ENCODE measurements at regions not wholly inside any gene's neighbourhood (a gene's known extent, or its start where the extent isn't known, plus 50 kb on each side); places are given as distances from the start of the nearest gene placed in this dataset.

- ATAC-seq (ENCODE audit: low read depth in 2 of 2), result no peak
- Mint-ChIP-seq H3K36me3 (peaks cover 8 to 18% of the 10 kb centered on the region in 2 donors), H3K27me3 (peaks cover 13 to 25% (median 14%) of the 10 kb centered on the region in 3 donors), H3K9me3 (peaks cover 0 to 9% (median 5%) of the 10 kb centered on the region in 7 donors), H3K27ac (no peak overlapping the region), H3K4me3 (no peak overlapping the region), H3K4me1 (peaks cover 8 to 12% (median 10%) of the 10 kb centered on the region in 3 donors)
- DNase-seq, result no peak
Measured at GRCh38 chr10:60570272-60570865, 180.7 kb upstream of the ANK3 start.

GRCh38 chr10:60569681-60570080 lies 180.0 kb upstream of the ANK3 start:
- H3K36me3 Mint-ChIP-seq, result peaks cover 8 to 18% of the 10 kb centered on the region in 2 donors
- no peak for ATAC-seq (ENCODE audit: low read depth in 2 of 2)
- H3K4me3 Mint-ChIP-seq, result no peak overlapping the region
- H3K4me1 Mint-ChIP-seq, result peaks cover 8 to 12% (median 10%) of the 10 kb centered on the region in 3 donors
- peaks cover 0 to 9% (median 5%) of the 10 kb centered on the region in 7 donors for H3K9me3 Mint-ChIP-seq
- DNase-seq, result no peak
- peaks cover 13 to 25% (median 14%) of the 10 kb centered on the region in 3 donors for H3K27me3 Mint-ChIP-seq
- no peak overlapping the region for H3K27ac Mint-ChIP-seq

GRCh38 chr10:60566096-60566495 lies 176.4 kb upstream of the ANK3 start:
- Mint-ChIP-seq H3K27me3 (peaks cover 0 to 9% (median 7%) of the 10 kb centered on the region in 3 donors), H3K36me3 (peaks cover 8 to 18% of the 10 kb centered on the region in 2 donors), H3K4me1 (no peaks in the 10 kb centered on the region), H3K4me3 (no peak overlapping the region), H3K9me3 (peaks cover 0 to 9% (median 5%) of the 10 kb centered on the region in 7 donors), H3K27ac (no peak overlapping the region)
- DNase-seq (no peak), ATAC-seq (ENCODE audit: low read depth in 2 of 2) (no peak)

GRCh38 chr10:60565492-60565891 lies 175.8 kb upstream of the ANK3 start:
- peaks cover 0 to 9% (median 5%) of the 10 kb centered on the region in 7 donors for H3K9me3 Mint-ChIP-seq
- peaks cover 0 to 3% (median 0%) of the 10 kb centered on the region in 3 donors for H3K4me1 Mint-ChIP-seq
- no peak overlapping the region for H3K4me3 Mint-ChIP-seq
- H3K27me3 Mint-ChIP-seq, result peaks cover 0 to 6% (median 4%) of the 10 kb centered on the region in 3 donors
- peaks cover 8 to 18% of the 10 kb centered on the region in 2 donors for H3K36me3 Mint-ChIP-seq
- no peak overlapping the region for H3K27ac Mint-ChIP-seq
- no peak for ATAC-seq (ENCODE audit: low read depth in 2 of 2)
- DNase-seq, result no peak

GRCh38 chr10:60564475-60564874 lies 174.8 kb upstream of the ANK3 start:
- peaks cover 0 to 9% (median 5%) of the 10 kb centered on the region in 7 donors for H3K9me3 Mint-ChIP-seq
- peaks cover 0 to 8% (median 0%) of the 10 kb centered on the region in 3 donors for H3K4me1 Mint-ChIP-seq
- H3K4me3 Mint-ChIP-seq, result no peak overlapping the region
- no peaks in the 10 kb centered on the region for H3K27me3 Mint-ChIP-seq
- DNase-seq (no peak), ATAC-seq (ENCODE audit: low read depth in 2 of 2) (no peak)
- no peak overlapping the region for H3K27ac Mint-ChIP-seq
- peaks cover 8 to 18% of the 10 kb centered on the region in 2 donors for H3K36me3 Mint-ChIP-seq

- Mint-ChIP-seq H3K4me3 (no peak overlapping the region), H3K4me1 (peaks cover 0 to 8% (median 0%) of the 10 kb centered on the region in 3 donors), H3K27ac (no peak overlapping the region), H3K9me3 (peaks cover 0 to under 1% (median 0%) of the 10 kb centered on the region in 7 donors), H3K36me3 (no peaks in the 10 kb centered on the region), H3K27me3 (no peaks in the 10 kb centered on the region)
- DNase-seq (no peak), ATAC-seq (ENCODE audit: low read depth in 2 of 2) (peak in 1 of 2 donors; percentile 37)
Measured at GRCh38 chr10:60560451-60560850, 170.8 kb upstream of the ANK3 start.

- no peak for DNase-seq
- Mint-ChIP-seq H3K9me3 (peaks cover 0 to 8% (median 5%) of the 10 kb centered on the region in 7 donors), H3K4me1 (peaks cover 0 to 7% (median 0%) of the 10 kb centered on the region in 3 donors), H3K4me3 (no peak overlapping the region), H3K27ac (no peak overlapping the region), H3K27me3 (no peaks in the 10 kb centered on the region), H3K36me3 (peaks cover 0 to 6% of the 10 kb centered on the region in 2 donors)
- ATAC-seq (ENCODE audit: low read depth in 2 of 2), result no peak
Measured at GRCh38 chr10:60555700-60556099, 166.0 kb upstream of the ANK3 start.

GRCh38 chr10:60549686-60550085 lies 160.0 kb upstream of the ANK3 start:
- DNase-seq (no peak), ATAC-seq (ENCODE audit: low read depth in 2 of 2) (peak in 1 of 2 donors; percentile 25)
- H3K4me3 Mint-ChIP-seq, result no peak overlapping the region
- H3K4me1 Mint-ChIP-seq, result no peaks in the 10 kb centered on the region
- peaks cover 0 to 8% (median 5%) of the 10 kb centered on the region in 7 donors for H3K9me3 Mint-ChIP-seq
- no peak overlapping the region for H3K27ac Mint-ChIP-seq
- H3K36me3 Mint-ChIP-seq, result peaks cover 0 to 6% of the 10 kb centered on the region in 2 donors
- H3K27me3 Mint-ChIP-seq, result no peaks in the 10 kb centered on the region

- H3K4me1 Mint-ChIP-seq, result peaks cover 3 to 5% (median 4%) of the 10 kb centered on the region in 3 donors
- H3K27me3 Mint-ChIP-seq, result no peaks in the 10 kb centered on the region
- ATAC-seq (ENCODE audit: low read depth in 2 of 2), result no peak
- DNase-seq, result no peak
- H3K9me3 Mint-ChIP-seq, result no peaks in the 10 kb centered on the region
- no peaks in the 10 kb centered on the region for H3K36me3 Mint-ChIP-seq
- no peak overlapping the region for H3K27ac Mint-ChIP-seq
- no peak overlapping the region for H3K4me3 Mint-ChIP-seq
Measured at GRCh38 chr10:60542657-60543056, 153.0 kb upstream of the ANK3 start.

GRCh38 chr10:60541451-60541850 lies 151.8 kb upstream of the ANK3 start:
- peaks cover 3 to 5% (median 4%) of the 10 kb centered on the region in 3 donors for H3K4me1 Mint-ChIP-seq
- H3K4me3 Mint-ChIP-seq, result no peak overlapping the region
- no peaks in the 10 kb centered on the region for H3K36me3 Mint-ChIP-seq
- ATAC-seq (ENCODE audit: low read depth in 2 of 2) (no peak), DNase-seq (no peak)
- no peaks in the 10 kb centered on the region for H3K9me3 Mint-ChIP-seq
- no peak overlapping the region for H3K27ac Mint-ChIP-seq
- H3K27me3 Mint-ChIP-seq, result no peaks in the 10 kb centered on the region

GRCh38 chr10:60537697-60538096 lies 148.0 kb upstream of the ANK3 start:
- Mint-ChIP-seq H3K4me3 (no peak overlapping the region), H3K27me3 (no peaks in the 10 kb centered on the region), H3K36me3 (no peaks in the 10 kb centered on the region), H3K4me1 (peaks cover 3 to 5% (median 4%) of the 10 kb centered on the region in 3 donors), H3K27ac (no peak overlapping the region), H3K9me3 (no peaks in the 10 kb centered on the region)
- no peak for ATAC-seq (ENCODE audit: low read depth in 2 of 2)
- no peak for DNase-seq

- H3K27ac Mint-ChIP-seq, result no peak overlapping the region
- H3K27me3 Mint-ChIP-seq, result no peaks in the 10 kb centered on the region
- H3K4me3 Mint-ChIP-seq, result no peak overlapping the region
Measured at GRCh38 chr10:60536529-60537114, 146.9 kb upstream of the ANK3 start.

GRCh38 chr10:60535427-60535826 lies 145.8 kb upstream of the ANK3 start:
- Mint-ChIP-seq H3K9me3 (no peaks in the 10 kb centered on the region), H3K27ac (peak overlapping the region in 1 of 6 donors; percentile 64), H3K27me3 (no peaks in the 10 kb centered on the region), H3K36me3 (no peaks in the 10 kb centered on the region), H3K4me1 (peaks cover 0 to 5% (median 0%) of the 10 kb centered on the region in 3 donors), H3K4me3 (no peak overlapping the region)
- no peak for ATAC-seq (ENCODE audit: low read depth in 2 of 2)
- no peak for DNase-seq

More at GRCh38 chr10:60536529-60537114, 146.9 kb upstream of the ANK3 start:
- ATAC-seq (ENCODE audit: low read depth in 2 of 2), result no peak
- H3K9me3 Mint-ChIP-seq, result no peaks in the 10 kb centered on the region
- peaks cover 3 to 5% (median 4%) of the 10 kb centered on the region in 3 donors for H3K4me1 Mint-ChIP-seq
- no peaks in the 10 kb centered on the region for H3K36me3 Mint-ChIP-seq
- DNase-seq, result no peak

GRCh38 chr10:60534761-60535389 lies 145.2 kb upstream of the ANK3 start:
- Mint-ChIP-seq H3K36me3 (no peaks in the 10 kb centered on the region), H3K27me3 (no peaks in the 10 kb centered on the region), H3K4me3 (no peak overlapping the region), H3K4me1 (peaks cover 0 to 5% (median 0%) of the 10 kb centered on the region in 3 donors), H3K27ac (no peak overlapping the region), H3K9me3 (no peaks in the 10 kb centered on the region)
- ATAC-seq (ENCODE audit: low read depth in 2 of 2), result peak in 1 of 2 donors; percentile 30
- DNase-seq, result no peak
